ENCODE measurements at regions not wholly inside any gene's neighbourhood (a gene's known extent, or its start where the extent isn't known, plus 50 kb on each side); places are given as distances from the start of the nearest gene placed in this dataset.

- H3K9me3 Mint-ChIP-seq (ENCODE audit: unreplicated experiment): no peaks in the 10 kb centered on the region
- no peak for TF ChIP-seq CTCF (IDR thresholded peaks at IDR 0.05; ENCODE audit: unreplicated experiment)
Observed at GRCh38 chr2:71277536-71278103, 50.7 kb upstream of the PAIP2B start.

GRCh38 chr2:71277147-71277475 is 50.2 kb upstream of the PAIP2B start:
- no peaks in the 10 kb centered on the region for H3K9me3 Mint-ChIP-seq (ENCODE audit: unreplicated experiment)
- no peak for DNase-seq (ENCODE audit: low spot score)
- TF ChIP-seq CTCF (IDR thresholded peaks at IDR 0.05; ENCODE audit: unreplicated experiment): no peak
- peaks cover 8% of the 10 kb centered on the region for H3K4me1 Mint-ChIP-seq (ENCODE audit: unreplicated experiment)
- H3K4me3 Mint-ChIP-seq (ENCODE audit: unreplicated experiment): peak overlapping the region; percentile 84
- no peaks in the 10 kb centered on the region for H3K36me3 Mint-ChIP-seq (ENCODE audit: low read depth, unreplicated experiment)
- H3K27me3 Mint-ChIP-seq (ENCODE audit: unreplicated experiment): peaks cover 3% of the 10 kb centered on the region
- H3K27ac Mint-ChIP-seq (ENCODE audit: unreplicated experiment): no peak overlapping the region

More at GRCh38 chr2:71277536-71278103, 50.7 kb upstream of the PAIP2B start:
- peak; percentile 64 for DNase-seq (ENCODE audit: low spot score)
- Mint-ChIP-seq H3K27me3 (ENCODE audit: unreplicated experiment) (peaks cover 3% of the 10 kb centered on the region), H3K4me1 (ENCODE audit: unreplicated experiment) (peaks cover 8% of the 10 kb centered on the region), H3K27ac (ENCODE audit: unreplicated experiment) (no peak overlapping the region), H3K36me3 (ENCODE audit: low read depth, unreplicated experiment) (no peaks in the 10 kb centered on the region), H3K4me3 (ENCODE audit: unreplicated experiment) (peak overlapping the region; percentile 84)

- no peak for TF ChIP-seq CTCF (IDR thresholded peaks at IDR 0.05; ENCODE audit: unreplicated experiment)
- H3K27me3 Mint-ChIP-seq (ENCODE audit: unreplicated experiment): peaks cover 3% of the 10 kb centered on the region
- peak overlapping the region; percentile 84 for H3K4me3 Mint-ChIP-seq (ENCODE audit: unreplicated experiment)
- H3K36me3 Mint-ChIP-seq (ENCODE audit: low read depth, unreplicated experiment): no peaks in the 10 kb centered on the region
- DNase-seq (ENCODE audit: low spot score): peak; percentile 95
- H3K27ac Mint-ChIP-seq (ENCODE audit: unreplicated experiment): no peak overlapping the region
- H3K9me3 Mint-ChIP-seq (ENCODE audit: unreplicated experiment): no peaks in the 10 kb centered on the region
- peaks cover 8% of the 10 kb centered on the region for H3K4me1 Mint-ChIP-seq (ENCODE audit: unreplicated experiment)
Observed at GRCh38 chr2:71276311-71277146, 49.6 kb upstream of the PAIP2B start.
